GM19239 (cell line): ENCODE measurements at regions not wholly inside any gene's neighbourhood (a gene's known extent, or its start where the extent isn't known, plus 50 kb on each side); places are given as distances from the start of the nearest gene placed in this dataset.
"Not testable (repeated sequence)": the region's sequence is repeated elsewhere in the genome, so short reads cannot be mapped to it uniquely, and the experiment has no call there.

Experiments used
- DNase-seq: peaks from one replicate; pipeline ENCODE4 v3.0.0; 2011; ENCODE audit warnings: low spot score; ENCODE audit not compliant: insufficient read length
- FAIRE-seq: peaks from 2 replicates; lab custom pipeline; 2011; peaks lifted over from hg19 to GRCh38; lab: Jason Lieb, UNC

DNA sequence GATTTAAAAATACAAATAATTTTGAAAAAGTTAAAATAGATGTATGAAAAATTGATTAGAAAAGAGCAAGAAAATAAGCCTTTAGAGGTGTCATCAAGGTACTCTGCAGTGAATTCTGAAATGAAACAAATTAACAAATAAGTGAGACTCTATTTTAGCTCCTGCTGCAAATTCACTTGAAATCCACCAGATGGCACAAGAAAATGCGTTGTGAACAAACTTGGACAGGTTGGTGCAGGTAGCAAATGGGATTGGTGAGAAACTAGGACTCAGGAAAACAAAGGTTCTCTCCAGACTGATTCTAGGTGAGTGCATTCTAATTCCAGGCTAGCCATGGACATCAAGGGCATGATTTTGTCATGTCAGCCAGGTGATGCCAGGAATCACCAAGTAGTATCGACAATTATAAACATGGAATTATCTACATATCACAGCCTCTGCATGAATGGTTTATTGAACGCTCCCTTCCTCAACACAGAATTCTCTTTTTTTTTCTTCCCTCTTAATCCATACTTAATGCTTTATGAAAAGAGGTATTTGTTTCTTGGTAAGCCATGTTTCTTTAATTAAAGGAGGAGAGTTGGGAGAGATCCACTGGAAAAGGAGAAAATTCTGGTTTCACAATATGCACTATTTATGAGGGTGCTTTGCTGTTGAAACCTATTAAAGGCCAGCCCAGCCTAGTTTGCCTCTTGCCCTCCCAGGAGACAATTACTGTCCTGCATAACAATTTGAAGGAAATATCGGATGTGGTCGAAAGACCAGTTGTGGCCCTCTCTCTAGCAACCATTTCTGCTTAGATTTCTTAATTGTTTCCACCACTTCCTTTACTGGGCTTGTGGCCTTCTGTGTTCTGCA, 118.1 kb downstream of the ZNF365 start:
- peak; percentile 12 for DNase-seq
- peak; percentile 91 for FAIRE-seq

DNA sequence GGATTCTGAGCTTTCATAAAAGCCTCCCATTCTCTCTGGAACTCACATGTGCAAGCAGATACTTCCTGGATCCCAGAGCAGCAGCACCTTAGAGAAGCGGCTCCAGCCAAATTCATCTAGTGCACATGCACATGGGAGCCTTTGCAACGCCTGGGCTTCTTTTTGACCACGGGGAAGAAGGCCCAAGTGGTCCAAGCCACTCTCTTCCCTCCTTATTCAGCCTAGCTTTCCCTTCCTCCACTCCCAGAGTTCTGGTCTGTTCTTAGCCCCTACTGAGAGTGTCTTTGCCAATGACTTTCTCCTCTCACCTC, 118.7 kb downstream of the ZNF365 start:
- peak; percentile 18 for FAIRE-seq
- DNase-seq: no peak

GRCh38 chr10:62496925-62497324, 122.8 kb downstream of the ZNF365 start:
- FAIRE-seq: no peak

GRCh38 chr10:62498271-62498670, 124.1 kb downstream of the ZNF365 start:
- no peak for FAIRE-seq
- DNase-seq: no peak

More at GRCh38 chr10:62496925-62497324, 122.8 kb downstream of the ZNF365 start:
- no peak for DNase-seq

- FAIRE-seq, DNase-seq: not testable (repeated sequence)
These were observed 125.9 kb downstream of the ZNF365 start for GRCh38 chr10:62500116-62500515.

DNA sequence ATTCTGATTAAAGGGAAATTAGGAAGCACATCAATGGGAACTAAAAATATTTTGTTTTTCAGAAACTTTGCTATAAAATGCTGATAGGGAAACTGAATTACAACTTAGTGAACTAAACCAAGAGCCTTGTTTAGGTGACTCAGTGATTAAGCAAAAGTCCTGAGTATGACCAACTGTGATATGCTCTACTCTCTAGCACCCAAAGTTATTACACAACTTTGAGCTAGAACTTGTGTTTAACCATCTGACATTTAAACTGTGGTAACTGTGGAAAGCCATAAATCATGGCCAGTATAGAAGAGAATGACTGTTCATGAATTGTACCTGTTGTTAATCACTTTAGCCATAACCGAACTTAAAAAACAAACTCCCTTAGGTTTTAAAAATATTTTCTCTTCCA, 127.4 kb downstream of the ZNF365 start:
- no peak for DNase-seq
- FAIRE-seq: no peak

- DNase-seq (no peak), FAIRE-seq (no peak)
These were observed 128.9 kb downstream of the ZNF365 start for GRCh38 chr10:62502995-62503613.

DNA sequence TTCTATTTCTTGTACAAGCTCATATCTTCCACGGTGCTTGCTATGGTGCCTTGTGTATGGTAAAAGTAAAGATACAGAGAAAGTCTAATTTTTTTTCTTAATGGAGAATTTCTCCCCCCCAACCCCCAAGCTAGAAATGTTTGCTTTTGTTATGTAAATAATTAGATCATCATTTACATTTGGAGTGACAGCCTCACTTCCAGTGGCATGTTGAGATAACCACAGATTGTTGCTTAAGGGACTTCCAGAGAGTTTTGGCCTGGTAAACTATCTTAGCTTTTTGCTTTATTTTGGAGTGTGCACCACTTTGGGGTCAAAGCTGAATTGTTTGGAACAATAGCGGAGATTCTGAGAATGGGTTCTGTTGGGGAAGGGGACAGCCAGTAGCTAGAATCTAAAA, 129.7 kb downstream of the ZNF365 start:
- no peak for FAIRE-seq
- no peak for DNase-seq

- DNase-seq (no peak), FAIRE-seq (no peak)
These were observed 132.2 kb downstream of the ZNF365 start for GRCh38 chr10:62506371-62506770.

DNA sequence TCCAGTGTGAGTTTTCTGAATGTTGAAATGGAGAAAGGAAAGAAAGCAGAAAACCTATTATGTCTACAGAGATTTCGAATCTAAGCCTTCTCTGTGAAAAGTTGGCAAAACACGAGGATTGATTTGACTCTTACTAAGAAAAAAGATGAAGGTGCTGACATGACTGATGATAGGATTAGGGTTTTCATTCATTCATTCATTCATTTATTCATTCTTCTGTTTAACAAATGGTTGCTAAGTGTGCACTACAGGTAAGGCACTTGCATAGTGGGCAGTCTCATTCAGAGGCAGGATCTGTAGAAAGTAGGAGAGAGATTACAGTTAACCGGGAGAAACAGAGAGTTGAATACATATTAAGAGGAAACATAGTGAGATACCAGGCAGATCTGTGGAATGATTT, 137.1 kb downstream of the ZNF365 start:
- DNase-seq: no peak
- FAIRE-seq: peak; percentile 82

GRCh38 chr10:62511656-62512055, 137.5 kb downstream of the ZNF365 start:
- DNase-seq (peak; percentile 9), FAIRE-seq (peak; percentile 35)

- FAIRE-seq: no peak
- no peak for DNase-seq
These were observed 138.7 kb downstream of the ZNF365 start for GRCh38 chr10:62512732-62513475.

- no peak for DNase-seq
- FAIRE-seq: no peak
These were observed 140.0 kb downstream of the ZNF365 start for GRCh38 chr10:62514079-62514693.

DNA sequence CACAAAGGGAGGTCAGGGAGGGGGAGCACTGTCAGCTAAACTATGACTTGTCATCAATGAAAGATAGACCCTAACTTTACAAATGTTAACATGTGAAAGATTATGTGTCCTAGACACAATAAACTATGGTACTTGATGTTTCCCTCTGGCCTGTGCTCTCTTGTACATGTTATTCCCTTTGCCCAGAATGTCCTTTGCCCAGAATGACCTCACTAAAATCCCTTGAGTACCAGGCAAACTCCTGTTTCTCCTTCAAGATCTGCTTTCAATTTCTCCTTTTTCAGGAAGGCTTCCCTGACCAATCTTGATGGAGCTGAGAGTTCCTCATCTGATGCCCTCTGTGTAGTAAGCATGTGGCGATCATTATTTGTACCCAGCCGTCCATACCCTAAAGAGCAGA, 143.1 kb downstream of the ZNF365 start:
- DNase-seq (no peak), FAIRE-seq (no peak)

- FAIRE-seq: peak; percentile 99
These were observed 153.1 kb downstream of the ZNF365 start for GRCh38 chr10:62527019-62527827.

GRCh38 chr10:62528441-62528840, 154.3 kb downstream of the ZNF365 start:
- peak; percentile 96 for FAIRE-seq
- peak; percentile 46 for DNase-seq

More at GRCh38 chr10:62527019-62527827, 153.1 kb downstream of the ZNF365 start:
- no peak for DNase-seq

DNA sequence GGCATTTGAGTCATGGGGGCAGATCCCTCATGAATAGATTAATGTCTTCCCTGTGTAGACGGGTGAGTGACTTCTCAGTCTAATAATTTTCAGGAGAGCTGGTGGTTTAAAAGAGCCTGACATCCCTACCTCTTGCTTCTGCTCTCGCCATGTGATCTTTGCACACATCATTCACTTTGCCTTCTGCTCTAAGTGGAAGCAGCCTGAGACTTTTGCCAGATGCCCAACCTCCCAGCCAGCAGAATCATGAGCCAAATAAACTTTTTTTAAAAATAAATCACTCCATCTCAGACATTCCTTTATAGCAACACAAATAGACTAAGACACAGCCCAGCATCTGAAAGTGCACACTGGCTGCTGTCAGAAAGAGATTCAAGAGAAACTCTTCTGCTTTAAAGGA, 155.2 kb downstream of the ZNF365 start:
- no peak for FAIRE-seq
- no peak for DNase-seq

DNA sequence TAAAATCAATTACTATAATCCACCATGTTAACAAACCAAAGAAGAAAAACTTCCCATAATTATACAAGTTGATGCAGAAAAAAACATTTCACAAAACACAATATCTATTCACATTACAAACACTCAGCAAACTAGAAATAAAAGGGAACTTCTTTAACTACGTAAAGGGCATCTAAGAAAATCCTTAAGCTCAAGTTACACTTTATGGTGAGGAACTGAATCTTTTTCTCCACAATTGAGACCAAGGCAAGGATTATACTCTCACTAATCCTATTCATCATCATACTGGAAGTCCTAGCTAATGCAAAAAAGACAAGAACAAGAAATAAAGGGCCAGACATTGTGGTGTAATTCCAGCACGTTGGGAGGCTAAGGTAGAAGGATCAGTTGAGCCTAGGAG, 159.9 kb downstream of the ZNF365 start:
- FAIRE-seq (no peak), DNase-seq (no peak)

DNA sequence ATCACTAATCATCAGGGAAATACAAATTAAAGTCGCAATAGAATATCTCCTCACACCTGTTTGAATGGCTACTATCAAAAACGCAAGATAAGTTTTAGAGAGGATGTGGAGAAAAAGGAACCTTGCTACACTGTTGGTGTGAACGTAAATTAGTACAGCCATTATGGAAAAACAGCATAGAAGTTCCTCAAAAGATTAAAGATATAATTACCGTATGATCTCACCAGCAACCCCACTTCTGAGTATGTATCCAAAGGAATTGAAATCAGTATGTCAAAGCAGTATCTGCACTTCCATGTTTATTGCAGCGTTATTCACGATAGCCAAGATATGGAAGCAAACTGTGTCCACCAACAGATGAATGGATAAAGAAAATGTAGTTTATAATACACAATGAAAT, 164.4 kb downstream of the ZNF365 start:
- no peak for DNase-seq
- FAIRE-seq: no peak

DNA sequence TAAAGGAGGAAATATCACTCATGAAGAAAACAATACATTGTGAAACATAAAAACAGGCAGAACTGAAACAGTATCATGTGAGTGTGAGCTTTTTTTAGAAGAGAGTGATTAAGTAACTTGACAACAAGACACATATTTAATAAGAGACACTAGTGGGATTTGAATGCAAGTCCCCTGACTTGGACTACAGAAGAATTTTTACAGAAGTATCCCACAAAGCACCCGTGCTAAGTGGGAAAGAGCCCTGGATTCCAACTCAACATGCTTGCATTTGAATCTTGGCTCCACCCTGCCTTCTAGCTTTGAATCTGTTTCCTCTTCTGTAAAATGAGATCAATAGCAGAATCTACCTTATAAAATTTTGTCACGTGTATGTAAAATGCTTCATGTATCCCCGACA, 166.2 kb downstream of the ZNF365 start:
- FAIRE-seq (no peak), DNase-seq (no peak)
